GM18867 (cell line): ENCODE measurements at regions not wholly inside any gene's neighbourhood (a gene's known extent, or its start where the extent isn't known, plus 50 kb on each side); places are given as distances from the start of the nearest gene placed in this dataset.

Experiments
- ATAC-seq: cut with Tn5 transposase; IDR thresholded peaks from one replicate; pipeline ENCODE4 v1.9.1; 2021; ENCODE audit warnings: mild to moderate bottlenecking, moderate library complexity; ENCODE audit not compliant: unreplicated experiment

- no peak for ATAC-seq
Observed at GRCh38 chr2:223368481-223368880, 233.7 kb downstream of the SCG2 start.

- ATAC-seq = no peak
Observed at GRCh38 chr2:223369889-223370288, 232.3 kb downstream of the SCG2 start.

GRCh38 chr2:223383315-223383714, 218.8 kb downstream of the SCG2 start:
- no peak for ATAC-seq

GRCh38 chr2:223386189-223386588, 216.0 kb downstream of the SCG2 start:
- ATAC-seq = no peak

- no peak for ATAC-seq
Observed at GRCh38 chr2:223386984-223387383, 215.2 kb downstream of the SCG2 start.

- no peak for ATAC-seq
Observed at GRCh38 chr2:223389624-223390023, 212.5 kb downstream of the SCG2 start.

GRCh38 chr2:223396993-223397392, 205.2 kb downstream of the SCG2 start:
- no peak for ATAC-seq

- no peak for ATAC-seq
Observed at GRCh38 chr2:223399357-223399957, 202.7 kb downstream of the SCG2 start.

GRCh38 chr2:223404616-223405015, 197.5 kb downstream of the SCG2 start:
- no peak for ATAC-seq

GRCh38 chr2:223414646-223415045, 187.5 kb downstream of the SCG2 start:
- ATAC-seq = no peak

- no peak for ATAC-seq
Observed at GRCh38 chr2:223415071-223415470, 187.1 kb downstream of the SCG2 start.

- ATAC-seq = no peak
Observed at GRCh38 chr2:223416815-223417610, 185.1 kb downstream of the SCG2 start.

- no peak for ATAC-seq
Observed at GRCh38 chr2:223418131-223418530, 184.0 kb downstream of the SCG2 start.

- no peak for ATAC-seq
Observed at GRCh38 chr2:223418604-223419199, 183.5 kb downstream of the SCG2 start.

- no peak for ATAC-seq
Observed at GRCh38 chr2:223420048-223420447, 182.1 kb downstream of the SCG2 start.

- ATAC-seq = no peak
Observed at GRCh38 chr2:223431479-223431878, 170.7 kb downstream of the SCG2 start.

- ATAC-seq = no peak
Observed at GRCh38 chr2:223433461-223433860, 168.7 kb downstream of the SCG2 start.

- no peak for ATAC-seq
Observed at GRCh38 chr2:223437788-223438187, 164.4 kb downstream of the SCG2 start.

GRCh38 chr2:223439184-223439583, 163.0 kb downstream of the SCG2 start:
- ATAC-seq = no peak

- no peak for ATAC-seq
Observed at GRCh38 chr2:223439786-223440185, 162.4 kb downstream of the SCG2 start.

GRCh38 chr2:223442847-223443246, 159.3 kb downstream of the SCG2 start:
- no peak for ATAC-seq

GRCh38 chr2:223450246-223450645, 151.9 kb downstream of the SCG2 start:
- ATAC-seq = no peak
